H1 (cell line): ENCODE measurements at regions not wholly inside any gene's neighbourhood (a gene's known extent, or its start where the extent isn't known, plus 50 kb on each side); places are given as distances from the start of the nearest gene placed in this dataset.

ENCODE experiments used
- CTCF ChIA-PET: fragments of 300-600 bp; sonication (Branson Sonifier 250); formaldehyde crosslinking; loops from one replicate; lab custom pipeline; 2021; ENCODE audit not compliant: partially characterized antibody; lab: Charles Lee
- POLR2A ChIA-PET: fragments of 300-600 bp; sonication (Branson Sonifier 250); formaldehyde crosslinking; loops from one replicate; lab custom pipeline; 2021; ENCODE audit warnings: inconsistent platforms; ENCODE audit not compliant: partially characterized antibody; lab: Charles Lee
- DNase-seq, 2 experiments: peaks; one replicate each; pipeline versions ENCODE4 v3.0.0 to v3.0.0-alpha.2; 2010 to 2022; ENCODE audit warnings: low spot score in 2 of 2, low read depth in 1 of 2, mixed read lengths in 1 of 2
- FAIRE-seq: peaks from 2 replicates; lab custom pipeline; 2011; peaks lifted over from hg19 to GRCh38; lab: Jason Lieb, UNC
- H2AFZ ChIP-seq: 2 replicates; pipeline ENCODE4 v1.8.1; 2012; ENCODE audit warnings: low read length, inconsistent platforms
- H2AK5ac ChIP-seq: 2 replicates; pipeline ENCODE4 v1.6.1; 2013; ENCODE audit warnings: low read depth, low read length
- H2BK120ac ChIP-seq: replicated peaks from 2 replicates; pipeline ENCODE3; 2013; ENCODE audit warnings: low read depth, low read length, inconsistent platforms
- H2BK12ac ChIP-seq: 2 replicates; pipeline ENCODE4 v1.6.1; 2013; ENCODE audit warnings: low read depth, low read length
- H2BK15ac ChIP-seq: 2 replicates; pipeline ENCODE4 v1.6.1; 2013; ENCODE audit warnings: low read length
- H2BK20ac ChIP-seq: 2 replicates; pipeline ENCODE4 v1.6.1; 2013; ENCODE audit warnings: low read length
- H2BK5ac ChIP-seq: 2 replicates; pipeline ENCODE4 v1.6.1; 2013; ENCODE audit warnings: low read depth, low read length
- H3K14ac ChIP-seq: 2 replicates; pipeline ENCODE4 v1.6.1; 2013; ENCODE audit warnings: inconsistent platforms; ENCODE audit not compliant: insufficient read length
- H3K18ac ChIP-seq: 2 replicates; pipeline ENCODE4 v1.6.1; 2013; ENCODE audit warnings: low read length; ENCODE audit errors: extremely low read depth
- H3K23ac ChIP-seq: 2 replicates; pipeline ENCODE4 v1.6.1; 2013; ENCODE audit warnings: inconsistent platforms; ENCODE audit not compliant: insufficient read length
- H3K23me2 ChIP-seq: 2 replicates; pipeline ENCODE4 v1.6.1; 2013; ENCODE audit warnings: low read depth, low read length
- H3K27ac ChIP-seq: 2 replicates; pipeline ENCODE4 v1.6.1; 2011; ENCODE audit warnings: low read depth, low read length, inconsistent platforms
- H3K27me3 ChIP-seq, 4 experiments: replicated peaks in 1 of 4; 1 replicate in 1 of 4; 2 replicates in 3 of 4; pipeline versions ENCODE4 v1.6.1 to v1.8.1; 2011 to 2013; ENCODE audit warnings: low read length in 3 of 4, mild to moderate bottlenecking in 3 of 4, inconsistent platforms in 2 of 4, mixed read lengths in 2 of 4, moderate library complexity in 1 of 4; ENCODE audit not compliant: control insufficient read depth in 3 of 4, insufficient read depth in 3 of 4; ENCODE audit errors: extremely low read depth in 1 of 4
- H3K36me3 ChIP-seq, 4 experiments: 2 replicates each; pipeline versions ENCODE4 v1.6.1 to v1.8.1; 2011 to 2013; ENCODE audit warnings: mild to moderate bottlenecking in 4 of 4, low read length in 3 of 4, moderate library complexity in 2 of 4, control low read depth in 1 of 4, inconsistent platforms in 1 of 4; ENCODE audit not compliant: insufficient read depth in 4 of 4, control insufficient read depth in 2 of 4
- H3K4ac ChIP-seq: replicated peaks from 2 replicates; pipeline ENCODE3; 2013; ENCODE audit warnings: low read length, low read depth, mixed read lengths, inconsistent platforms; ENCODE audit not compliant: insufficient read length
- H3K4me1 ChIP-seq, 4 experiments: replicated peaks in 1 of 4; 1 replicate in 1 of 4; 2 replicates in 3 of 4; pipeline versions ENCODE4 v1.6.1 to v1.8.1; 2011 to 2013; ENCODE audit warnings: low read length in 3 of 4, inconsistent platforms in 2 of 4, mixed read lengths in 1 of 4; ENCODE audit not compliant: insufficient read depth in 4 of 4, control insufficient read depth in 3 of 4
- H3K4me2 ChIP-seq, 2 experiments: 2 replicates each; pipeline versions ENCODE4 v1.6.1 to v1.8.1; 2011 to 2013; ENCODE audit warnings: low read depth in 2 of 2, low read length in 2 of 2, control low read depth in 1 of 2, inconsistent platforms in 1 of 2, mild to moderate bottlenecking in 1 of 2; ENCODE audit not compliant: insufficient read depth in 1 of 2
- H3K4me3 ChIP-seq, 4 experiments: fragments of 200-600, 300-600 bp in 1 of 4; sonication (generic), shearing (Covaris generic), sonication (Bioruptor Twin) in 1 of 4; 2 replicates each; pipeline versions ENCODE4 v1.5.1 to v1.8.1; 2011 to 2016; ENCODE audit warnings: low read length in 4 of 4, low read depth in 3 of 4, control low read depth in 2 of 4, inconsistent platforms in 2 of 4, mild to moderate bottlenecking in 2 of 4, mixed read lengths in 1 of 4, moderate library complexity in 1 of 4; ENCODE audit not compliant: insufficient read depth in 2 of 4; ENCODE audit errors: extremely low read depth in 1 of 4
- H3K56ac ChIP-seq: replicated peaks from 2 replicates; pipeline ENCODE3; 2013; ENCODE audit warnings: low read depth, mild to moderate bottlenecking, mixed read lengths, low read length, inconsistent platforms; ENCODE audit not compliant: insufficient read length
- H3K79me1 ChIP-seq: 2 replicates; pipeline ENCODE4 v1.6.1; 2013; ENCODE audit warnings: low read depth, low read length, control low read depth
- H3K79me2 ChIP-seq, 2 experiments: 2 replicates each; pipeline versions ENCODE4 v1.6.1 to v1.8.1; 2012 to 2013; ENCODE audit warnings: low read length in 2 of 2, mild to moderate bottlenecking in 2 of 2, inconsistent platforms in 1 of 2; ENCODE audit not compliant: insufficient read depth in 2 of 2, control insufficient read depth in 1 of 2
- H3K9ac ChIP-seq, 4 experiments: replicated peaks in 1 of 4; 1 replicate in 1 of 4; 2 replicates in 3 of 4; pipeline versions ENCODE4 v1.6.1 to v1.8.1; 2011 to 2013; ENCODE audit warnings: low read depth in 3 of 4, low read length in 3 of 4, control low read depth in 2 of 4, mild to moderate bottlenecking in 2 of 4, moderate library complexity in 2 of 4, inconsistent platforms in 1 of 4; ENCODE audit errors: extremely low read depth in 1 of 4
- H3K9me3 ChIP-seq, 2 experiments: 2 replicates each; pipeline versions ENCODE4 v1.6.1 to v1.8.1; 2012 to 2013; ENCODE audit warnings: mild to moderate bottlenecking in 2 of 2, moderate library complexity in 2 of 2, control low read depth in 1 of 2, inconsistent platforms in 1 of 2, low read depth in 1 of 2, low read length in 1 of 2, mixed read lengths in 1 of 2; ENCODE audit not compliant: insufficient read depth in 2 of 2
- H4K20me1 ChIP-seq, 2 experiments: replicated peaks in 1 of 2; 2 replicates each; pipeline versions ENCODE3 to v1.8.1; 2011 to 2013; ENCODE audit warnings: inconsistent platforms in 2 of 2, low read length in 2 of 2, mild to moderate bottlenecking in 1 of 2; ENCODE audit not compliant: insufficient read depth in 2 of 2, control insufficient read depth in 1 of 2
- H4K5ac ChIP-seq: 2 replicates; pipeline ENCODE4 v1.6.1; 2013; ENCODE audit warnings: low read length, low read depth, mixed read lengths, inconsistent platforms; ENCODE audit not compliant: insufficient read length
- H4K8ac ChIP-seq: 2 replicates; pipeline ENCODE4 v1.8.0; 2013; ENCODE audit warnings: mild to moderate bottlenecking, moderate library complexity, low read length, inconsistent platforms; ENCODE audit not compliant: insufficient read depth; ENCODE audit errors: extremely low read depth
- H4K91ac ChIP-seq: replicated peaks from 2 replicates; pipeline ENCODE3; 2013; ENCODE audit warnings: low read length, mixed read lengths, inconsistent platforms; ENCODE audit not compliant: insufficient read length
- HDAC2 ChIP-seq, 2 experiments: fragments of 300-600 bp in 1 of 2; sonication (generic) in 1 of 2; IDR thresholded peaks; 2 replicates each; pipeline ENCODE4 v1.6.1; 2011 to 2012; ENCODE audit warnings: low read depth in 2 of 2, low read length in 2 of 2, mild to moderate bottlenecking in 2 of 2, moderate library complexity in 2 of 2, borderline replicate concordance in 1 of 2, inconsistent platforms in 1 of 2
- WGBS, 2 experiments: shearing (Covaris generic) in 1 of 2; methylation state at CpG; one replicate each; pipeline versions ENCODE4 v1.1.6 to v1.1.7; 2013 to 2015; ENCODE audit warnings: low lambda C conversion rate in 2 of 2, mixed read lengths in 2 of 2, inconsistent platforms in 1 of 2, low coverage in 1 of 2, missing lambda C conversion rate in 1 of 2; ENCODE audit not compliant: insufficient replicate concordance in 2 of 2, insufficient coverage in 1 of 2, insufficient read length in 1 of 2; ENCODE audit errors: extremely low coverage in 1 of 2, missing lambda C conversion rate in 1 of 2; 5-methylcytosine and 5-hydroxymethylcytosine counted together

DNA sequence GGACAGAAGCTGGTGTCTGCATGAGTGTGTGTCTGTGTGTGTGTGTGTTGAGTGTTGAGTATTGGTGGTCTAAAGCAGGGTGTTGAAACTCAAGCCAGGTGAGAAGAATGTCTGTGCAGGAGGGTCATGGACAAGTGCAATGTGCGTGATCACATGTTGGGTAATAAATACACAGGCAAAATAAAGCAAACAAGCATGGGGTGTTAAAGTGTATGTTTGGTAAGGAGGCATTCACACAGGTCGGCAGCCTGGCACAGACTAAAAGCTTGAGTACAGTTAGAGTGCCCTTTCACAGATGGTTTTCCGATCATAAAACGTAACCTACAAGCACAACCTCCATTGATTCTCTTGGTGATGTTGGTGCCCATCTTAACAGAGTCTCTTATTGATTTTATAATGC, 476.9 kb upstream of the KLHL1 start:
- H3K4me2 ChIP-seq: no peak overlapping the region
- H3K4ac ChIP-seq: no peak overlapping the region
- H4K20me1 ChIP-seq: no peaks in the 10 kb centered on the region
- H3K23ac ChIP-seq: no peak overlapping the region
- no peak overlapping the region for H2BK12ac ChIP-seq
- DNase-seq: no peak
- no peak overlapping the region for H2BK20ac ChIP-seq
- H3K4me1 ChIP-seq: no peaks in the 10 kb centered on the region
- H3K9me3 ChIP-seq: no peaks in the 10 kb centered on the region
- no peak overlapping the region for H2BK120ac ChIP-seq
- H3K9ac ChIP-seq: no peak overlapping the region
- no peaks in the 10 kb centered on the region for H3K79me2 ChIP-seq
- H3K4me3 ChIP-seq: no peak overlapping the region
- no peak overlapping the region for H3K18ac ChIP-seq
- no peaks in the 10 kb centered on the region for H3K36me3 ChIP-seq
- POLR2A ChIA-PET: no interaction called here
- H3K79me1 ChIP-seq: no peaks in the 10 kb centered on the region
- H4K8ac ChIP-seq: no peak overlapping the region
- no peak for FAIRE-seq
- CTCF ChIA-PET: no interaction called here
- no peaks in the 10 kb centered on the region for H3K23me2 ChIP-seq
- TF ChIP-seq HDAC2 (IDR thresholded peaks at IDR 0.05; ENCODE audit: borderline replicate concordance in 1 of 2, low read depth in 2 of 2, low read length in 2 of 2): no peak
- no peak overlapping the region for H4K91ac ChIP-seq
- no peak overlapping the region for H2BK5ac ChIP-seq
- no peak overlapping the region for H2AK5ac ChIP-seq
- H3K14ac ChIP-seq: no peak overlapping the region
- H2AFZ ChIP-seq: no peak overlapping the region
- no peaks in the 10 kb centered on the region for H3K27me3 ChIP-seq
- WGBS, 2 experiments: 97% methylated on average over 4 of the region's 4 CpGs; no CpG with 5 or more reads in 1 of the 2 experiments
- H3K56ac ChIP-seq: no peak overlapping the region
- H4K5ac ChIP-seq: no peak overlapping the region
- no peak overlapping the region for H3K27ac ChIP-seq
- no peak overlapping the region for H2BK15ac ChIP-seq
